ENCODE measurements at regions not wholly inside any gene's neighbourhood (a gene's known extent, or its start where the extent isn't known, plus 50 kb on each side); places are given as distances from the start of the nearest gene placed in this dataset.

GRCh38 chr2:71907503-71907902 lies 240.2 kb downstream of the CYP26B1 start:
- no peaks in the 10 kb centered on the region for H3K79me2 ChIP-seq (ENCODE audit: control insufficient read depth, insufficient read depth, low read length)
- no peaks in the 10 kb centered on the region for H3K27me3 ChIP-seq (ENCODE audit: control insufficient read depth in 2 of 2, insufficient read depth in 2 of 2, low read length in 2 of 2)
- no peaks in the 10 kb centered on the region for H4K20me1 ChIP-seq (replicated peaks; ENCODE audit: control insufficient read depth, insufficient read depth, low read length)
- H3K9me1 ChIP-seq (ENCODE audit: control insufficient read depth, insufficient read depth, low read length), result no peaks in the 10 kb centered on the region
- DNase-seq (ENCODE audit: extremely low read depth in 1 of 4, low spot score in 3 of 4) (no peak), FAIRE-seq (no peak), ATAC-seq (no peak)
- ChIA-PET POLR2A (interaction anchor here (0.9 kb wide), 1 partner anchor 11 kb away, joined by 3 read pairs; no protein-coding TSS in a partner anchor), CTCF (ENCODE audit: low intra/inter-chr PET ratio) (no interaction called here)
- H3K9me3 ChIP-seq (replicated peaks; ENCODE audit: control insufficient read depth, insufficient read depth, low read depth, low read length), result no peaks in the 10 kb centered on the region
- H3K36me3 ChIP-seq (ENCODE audit: control insufficient read depth, insufficient read depth, low read length), result no peaks in the 10 kb centered on the region
- intact Hi-C loops (cut with micrococcal nuclease) (no loop called here), in situ Hi-C loops (cut with MboI) (no loop called here)
- TF ChIP-seq ZNF431 (CRISPR knock-in tag; IDR thresholded peaks at IDR 0.05) (no peak), FOXJ2 (tag; IDR thresholded peaks at IDR 0.05) (no peak), ZBTB2 (IDR thresholded peaks at IDR 0.05) (no peak), NCOA1 (IDR thresholded peaks at IDR 0.05; ENCODE audit: low read depth) (no peak), ZNF165 (CRISPR knock-in tag; IDR thresholded peaks at IDR 0.05; ENCODE audit: borderline replicate concordance) (no peak), MAZ (CRISPR knock-in tag; conservative IDR thresholded peaks at IDR 0.05 in 1 of 2, IDR thresholded peaks at IDR 0.05 in 1 of 2) (no peak), ZSCAN32 (CRISPR knock-in tag; IDR thresholded peaks at IDR 0.05) (no peak), MNT (conservative IDR thresholded peaks at IDR 0.05) (no peak), ZC3H11A (IDR thresholded peaks at IDR 0.05; ENCODE audit: low read depth, low read length) (no peak), TCF3 (CRISPR knock-in tag; IDR thresholded peaks at IDR 0.05) (no peak), ZKSCAN8 (CRISPR knock-in tag; IDR thresholded peaks at IDR 0.05) (no peak), EGR1 (conservative IDR thresholded peaks at IDR 0.05) (no peak), CCNT2 (IDR thresholded peaks at IDR 0.05; ENCODE audit: borderline replicate concordance, extremely low read depth, insufficient read length, low read depth, low read length) (no peak)
- TF ChIP-seq, protein P1, sequence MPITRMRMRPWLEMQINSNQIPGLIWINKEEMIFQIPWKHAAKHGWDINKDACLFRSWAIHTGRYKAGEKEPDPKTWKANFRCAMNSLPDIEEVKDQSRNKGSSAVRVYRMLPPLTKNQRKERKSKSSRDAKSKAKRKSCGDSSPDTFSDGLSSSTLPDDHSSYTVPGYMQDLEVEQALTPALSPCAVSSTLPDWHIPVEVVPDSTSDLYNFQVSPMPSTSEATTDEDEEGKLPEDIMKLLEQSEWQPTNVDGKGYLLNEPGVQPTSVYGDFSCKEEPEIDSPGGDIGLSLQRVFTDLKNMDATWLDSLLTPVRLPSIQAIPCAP (CRISPR knock-in tag; IDR thresholded peaks at IDR 0.05; ENCODE audit: borderline replicate concordance), result no peak
- H3K4me2 ChIP-seq (ENCODE audit: insufficient read depth, low read length), result no peak overlapping the region
- no peaks in the 10 kb centered on the region for H3K4me1 ChIP-seq (replicated peaks in 1 of 2; ENCODE audit: control insufficient read depth in 2 of 2, insufficient read depth in 2 of 2, low read length in 2 of 2)
- no peak overlapping the region for H3K4me3 ChIP-seq
- BruUV-seq (replicated peaks), result no TSS peak
- no peak overlapping the region for H3K9ac ChIP-seq (ENCODE audit: insufficient read depth in 1 of 2, low read depth in 2 of 2, low read length in 2 of 2)
- H3K27ac ChIP-seq (ENCODE audit: extremely low read depth, low read depth, low read length), result no peak overlapping the region
- WGBS (ENCODE audit: insufficient coverage, low coverage, missing lambda C conversion rate), result 7% methylated on average over 3 of the region's 3 CpGs
- H2AFZ ChIP-seq (ENCODE audit: low read depth, low read length), result no peak overlapping the region

All from K562 (cell line).